ENCODE measurements at regions not wholly inside any gene's neighbourhood (a gene's known extent, or its start where the extent isn't known, plus 50 kb on each side); places are given as distances from the start of the nearest gene placed in this dataset.

- DNase-seq (ENCODE audit: low spot score): no peak
Observed at GRCh38 chr6:4587171-4587570, 189.0 kb upstream of the CDYL start.

GRCh38 chr6:4586469-4586859, 189.7 kb upstream of the CDYL start:
- no peak for DNase-seq (ENCODE audit: low spot score)

- DNase-seq (ENCODE audit: low spot score): no peak
Observed at GRCh38 chr6:4585682-4586468, 190.3 kb upstream of the CDYL start.

GRCh38 chr6:4584801-4585200, 191.4 kb upstream of the CDYL start:
- no peak for DNase-seq (ENCODE audit: low spot score)

GRCh38 chr6:4582506-4583417, 193.4 kb upstream of the CDYL start:
- DNase-seq (ENCODE audit: low spot score): no peak

- DNase-seq (ENCODE audit: low spot score): no peak
Observed at GRCh38 chr6:4581468-4582385, 194.5 kb upstream of the CDYL start.

- no peak for DNase-seq (ENCODE audit: low spot score)
Observed at GRCh38 chr6:4580361-4580760, 195.8 kb upstream of the CDYL start.

- no peak for DNase-seq (ENCODE audit: low spot score)
Observed at GRCh38 chr6:4577406-4577805, 198.8 kb upstream of the CDYL start.

GRCh38 chr6:4575714-4576113, 200.5 kb upstream of the CDYL start:
- DNase-seq (ENCODE audit: low spot score): no peak

- no peak for DNase-seq (ENCODE audit: low spot score)
Observed at GRCh38 chr6:4574007-4574406, 202.2 kb upstream of the CDYL start.

- DNase-seq (ENCODE audit: low spot score): no peak
Observed at GRCh38 chr6:4571011-4571410, 205.2 kb upstream of the CDYL start.

- no peak for DNase-seq (ENCODE audit: low spot score)
Observed at GRCh38 chr6:4568138-4568537, 208.1 kb upstream of the CDYL start.

GRCh38 chr6:4567141-4567540, 209.1 kb upstream of the CDYL start:
- DNase-seq (ENCODE audit: low spot score): no peak

- DNase-seq (ENCODE audit: low spot score): no peak
Observed at GRCh38 chr6:4565301-4566250, 210.6 kb upstream of the CDYL start.

- DNase-seq (ENCODE audit: low spot score): no peak
Observed at GRCh38 chr6:4564801-4565271, 211.4 kb upstream of the CDYL start.

GRCh38 chr6:4563877-4564276, 212.3 kb upstream of the CDYL start:
- no peak for DNase-seq (ENCODE audit: low spot score)

- DNase-seq (ENCODE audit: low spot score): no peak
Observed at GRCh38 chr6:4563156-4563555, 213.0 kb upstream of the CDYL start.

- no peak for DNase-seq (ENCODE audit: low spot score)
Observed at GRCh38 chr6:4561773-4562400, 214.3 kb upstream of the CDYL start.

- no peak for DNase-seq (ENCODE audit: low spot score)
Observed at GRCh38 chr6:4561078-4561435, 215.1 kb upstream of the CDYL start.

Measured in ecto neural progenitor cell (in vitro differentiated cells).